Prostate gland (tissue), 2 donors: ENCODE measurements at regions not wholly inside any gene's neighbourhood (a gene's known extent, or its start where the extent isn't known, plus 50 kb on each side); places are given as distances from the start of the nearest gene placed in this dataset.

ENCODE experiments used
- POLR2A ChIP-seq: fragments of 450-650 bp; IDR thresholded peaks from one replicate; pipeline ENCODE4 v1.6.1; 2016; ENCODE audit warnings: antibody characterized with exemption, mild to moderate bottlenecking
- TF ChIP-seq, protein P1 (sequence below), 4 experiments: fragments of 200-600 bp in 2 of 4; fragments of 450-650 bp in 2 of 4; sonication (generic) in 2 of 4; IDR thresholded peaks; 1 replicate in 3 of 4; 2 replicates in 1 of 4; pipeline ENCODE4 v1.5.1; 2016 to 2019; ENCODE audit warnings: antibody characterized with exemption in 4 of 4, mild to moderate bottlenecking in 2 of 4, moderate library complexity in 2 of 4

GRCh38 chr4:133863153-133863552, 338.4 kb downstream of the PABPC4L start:
- TF ChIP-seq, protein P1, sequence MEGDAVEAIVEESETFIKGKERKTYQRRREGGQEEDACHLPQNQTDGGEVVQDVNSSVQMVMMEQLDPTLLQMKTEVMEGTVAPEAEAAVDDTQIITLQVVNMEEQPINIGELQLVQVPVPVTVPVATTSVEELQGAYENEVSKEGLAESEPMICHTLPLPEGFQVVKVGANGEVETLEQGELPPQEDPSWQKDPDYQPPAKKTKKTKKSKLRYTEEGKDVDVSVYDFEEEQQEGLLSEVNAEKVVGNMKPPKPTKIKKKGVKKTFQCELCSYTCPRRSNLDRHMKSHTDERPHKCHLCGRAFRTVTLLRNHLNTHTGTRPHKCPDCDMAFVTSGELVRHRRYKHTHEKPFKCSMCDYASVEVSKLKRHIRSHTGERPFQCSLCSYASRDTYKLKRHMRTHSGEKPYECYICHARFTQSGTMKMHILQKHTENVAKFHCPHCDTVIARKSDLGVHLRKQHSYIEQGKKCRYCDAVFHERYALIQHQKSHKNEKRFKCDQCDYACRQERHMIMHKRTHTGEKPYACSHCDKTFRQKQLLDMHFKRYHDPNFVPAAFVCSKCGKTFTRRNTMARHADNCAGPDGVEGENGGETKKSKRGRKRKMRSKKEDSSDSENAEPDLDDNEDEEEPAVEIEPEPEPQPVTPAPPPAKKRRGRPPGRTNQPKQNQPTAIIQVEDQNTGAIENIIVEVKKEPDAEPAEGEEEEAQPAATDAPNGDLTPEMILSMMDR (IDR thresholded peaks at IDR 0.05), result no peak
- no peak for TF ChIP-seq POLR2A
